ENCODE measurements at regions not wholly inside any gene's neighbourhood (a gene's known extent, or its start where the extent isn't known, plus 50 kb on each side); places are given as distances from the start of the nearest gene placed in this dataset.

- Histone ChIP-seq H3K36me3 (ENCODE audit: insufficient read depth, low read length) (no peaks in the 10 kb centered on the region), H3K4me1 (ENCODE audit: insufficient read depth, low read length) (peaks cover 9% of the 10 kb centered on the region), H3K4me3 (ENCODE audit: low read length) (no peak overlapping the region), H3K27me3 (ENCODE audit: insufficient read depth, low read length) (no peaks in the 10 kb centered on the region), H2AFZ (ENCODE audit: low read depth, low read length) (no peak overlapping the region), H3K9me3 (ENCODE audit: low read length) (no peaks in the 10 kb centered on the region)
These were observed 558.7 kb downstream of the SPRY1 start for GRCh38 chr4:123955167-123955800.

GRCh38 chr4:123956204-123956603 is 559.6 kb downstream of the SPRY1 start:
- Histone ChIP-seq H3K9me3 (ENCODE audit: low read length) (no peaks in the 10 kb centered on the region), H3K4me3 (ENCODE audit: low read length) (no peak overlapping the region), H2AFZ (ENCODE audit: low read depth, low read length) (no peak overlapping the region), H3K4me1 (ENCODE audit: insufficient read depth, low read length) (peaks cover 9% of the 10 kb centered on the region), H3K27me3 (ENCODE audit: insufficient read depth, low read length) (no peaks in the 10 kb centered on the region), H3K36me3 (ENCODE audit: insufficient read depth, low read length) (no peaks in the 10 kb centered on the region)

- H3K9me3 ChIP-seq (ENCODE audit: low read length), result no peaks in the 10 kb centered on the region
- H3K4me1 ChIP-seq (ENCODE audit: insufficient read depth, low read length), result no peaks in the 10 kb centered on the region
- no peak overlapping the region for H3K4me3 ChIP-seq (ENCODE audit: low read length)
- H2AFZ ChIP-seq (ENCODE audit: low read depth, low read length), result no peak overlapping the region
- no peaks in the 10 kb centered on the region for H3K36me3 ChIP-seq (ENCODE audit: insufficient read depth, low read length)
- no peaks in the 10 kb centered on the region for H3K27me3 ChIP-seq (ENCODE audit: insufficient read depth, low read length)
These were observed 570.6 kb downstream of the SPRY1 start for GRCh38 chr4:123966990-123967769.

- Histone ChIP-seq H3K36me3 (ENCODE audit: insufficient read depth, low read length) (no peaks in the 10 kb centered on the region), H3K4me3 (ENCODE audit: low read length) (no peak overlapping the region), H3K4me1 (ENCODE audit: insufficient read depth, low read length) (peaks cover 28% of the 10 kb centered on the region), H3K9me3 (ENCODE audit: low read length) (no peaks in the 10 kb centered on the region), H3K27me3 (ENCODE audit: insufficient read depth, low read length) (no peaks in the 10 kb centered on the region), H2AFZ (ENCODE audit: low read depth, low read length) (no peak overlapping the region)
These were observed 575.4 kb downstream of the SPRY1 start for GRCh38 chr4:123972031-123972430.

GRCh38 chr4:123974386-123975149 is 578.0 kb downstream of the SPRY1 start:
- Histone ChIP-seq H3K9me3 (ENCODE audit: low read length) (no peaks in the 10 kb centered on the region), H3K4me3 (ENCODE audit: low read length) (no peak overlapping the region), H2AFZ (ENCODE audit: low read depth, low read length) (no peak overlapping the region), H3K4me1 (ENCODE audit: insufficient read depth, low read length) (peaks cover 39% of the 10 kb centered on the region), H3K36me3 (ENCODE audit: insufficient read depth, low read length) (no peaks in the 10 kb centered on the region), H3K27me3 (ENCODE audit: insufficient read depth, low read length) (no peaks in the 10 kb centered on the region)

GRCh38 chr4:123976285-123976684 is 579.7 kb downstream of the SPRY1 start:
- peak overlapping the region; percentile 48 for H2AFZ ChIP-seq (ENCODE audit: low read depth, low read length)

GRCh38 chr4:123976819-123977218 is 580.2 kb downstream of the SPRY1 start:
- no peaks in the 10 kb centered on the region for H3K27me3 ChIP-seq (ENCODE audit: insufficient read depth, low read length)
- H2AFZ ChIP-seq (ENCODE audit: low read depth, low read length), result peak overlapping the region; percentile 48
- no peaks in the 10 kb centered on the region for H3K36me3 ChIP-seq (ENCODE audit: insufficient read depth, low read length)
- peak overlapping the region; percentile 5 for H3K4me3 ChIP-seq (ENCODE audit: low read length)
- no peaks in the 10 kb centered on the region for H3K9me3 ChIP-seq (ENCODE audit: low read length)
- H3K4me1 ChIP-seq (ENCODE audit: insufficient read depth, low read length), result peaks cover 39% of the 10 kb centered on the region

More at GRCh38 chr4:123976285-123976684, 579.7 kb downstream of the SPRY1 start:
- no peak overlapping the region for H3K4me3 ChIP-seq (ENCODE audit: low read length)
- peaks cover 39% of the 10 kb centered on the region for H3K4me1 ChIP-seq (ENCODE audit: insufficient read depth, low read length)
- no peaks in the 10 kb centered on the region for H3K9me3 ChIP-seq (ENCODE audit: low read length)
- H3K36me3 ChIP-seq (ENCODE audit: insufficient read depth, low read length), result no peaks in the 10 kb centered on the region
- no peaks in the 10 kb centered on the region for H3K27me3 ChIP-seq (ENCODE audit: insufficient read depth, low read length)

GRCh38 chr4:123977641-123978081 is 581.1 kb downstream of the SPRY1 start:
- no peaks in the 10 kb centered on the region for H3K36me3 ChIP-seq (ENCODE audit: insufficient read depth, low read length)
- H3K4me3 ChIP-seq (ENCODE audit: low read length), result no peak overlapping the region
- no peak overlapping the region for H2AFZ ChIP-seq (ENCODE audit: low read depth, low read length)
- H3K9me3 ChIP-seq (ENCODE audit: low read length), result peaks cover 2% of the 10 kb centered on the region
- no peaks in the 10 kb centered on the region for H3K27me3 ChIP-seq (ENCODE audit: insufficient read depth, low read length)
- H3K4me1 ChIP-seq (ENCODE audit: insufficient read depth, low read length), result peaks cover 39% of the 10 kb centered on the region

- Histone ChIP-seq H3K4me3 (ENCODE audit: low read length) (no peak overlapping the region), H3K9me3 (ENCODE audit: low read length) (peaks cover 4% of the 10 kb centered on the region), H2AFZ (ENCODE audit: low read depth, low read length) (no peak overlapping the region), H3K36me3 (ENCODE audit: insufficient read depth, low read length) (no peaks in the 10 kb centered on the region), H3K4me1 (ENCODE audit: insufficient read depth, low read length) (peaks cover 39% of the 10 kb centered on the region), H3K27me3 (ENCODE audit: insufficient read depth, low read length) (no peaks in the 10 kb centered on the region)
These were observed 582.0 kb downstream of the SPRY1 start for GRCh38 chr4:123978637-123979036.

GRCh38 chr4:123980736-123981300 is 584.2 kb downstream of the SPRY1 start:
- Histone ChIP-seq H3K4me1 (ENCODE audit: insufficient read depth, low read length) (peaks cover 23% of the 10 kb centered on the region), H3K9me3 (ENCODE audit: low read length) (peaks cover 6% of the 10 kb centered on the region), H3K27me3 (ENCODE audit: insufficient read depth, low read length) (no peaks in the 10 kb centered on the region)

GRCh38 chr4:123984886-123985285 is 588.3 kb downstream of the SPRY1 start:
- no peak overlapping the region for H3K4me3 ChIP-seq (ENCODE audit: low read length)
- H3K4me1 ChIP-seq (ENCODE audit: insufficient read depth, low read length), result peaks cover 5% of the 10 kb centered on the region
- no peak overlapping the region for H2AFZ ChIP-seq (ENCODE audit: low read depth, low read length)
- no peaks in the 10 kb centered on the region for H3K36me3 ChIP-seq (ENCODE audit: insufficient read depth, low read length)
- peaks cover 6% of the 10 kb centered on the region for H3K9me3 ChIP-seq (ENCODE audit: low read length)
- H3K27me3 ChIP-seq (ENCODE audit: insufficient read depth, low read length), result no peaks in the 10 kb centered on the region

More at GRCh38 chr4:123980736-123981300, 584.2 kb downstream of the SPRY1 start:
- no peaks in the 10 kb centered on the region for H3K36me3 ChIP-seq (ENCODE audit: insufficient read depth, low read length)
- H3K4me3 ChIP-seq (ENCODE audit: low read length), result no peak overlapping the region
- H2AFZ ChIP-seq (ENCODE audit: low read depth, low read length), result no peak overlapping the region

GRCh38 chr4:123986268-123986798 is 589.7 kb downstream of the SPRY1 start:
- no peaks in the 10 kb centered on the region for H3K27me3 ChIP-seq (ENCODE audit: insufficient read depth, low read length)
- no peaks in the 10 kb centered on the region for H3K36me3 ChIP-seq (ENCODE audit: insufficient read depth, low read length)
- peaks cover 6% of the 10 kb centered on the region for H3K9me3 ChIP-seq (ENCODE audit: low read length)
- H3K4me1 ChIP-seq (ENCODE audit: insufficient read depth, low read length), result peaks cover 5% of the 10 kb centered on the region
- no peak overlapping the region for H2AFZ ChIP-seq (ENCODE audit: low read depth, low read length)
- no peak overlapping the region for H3K4me3 ChIP-seq (ENCODE audit: low read length)

Measured in neuron (in vitro differentiated cells).